ENCODE measurements at regions not wholly inside any gene's neighbourhood (a gene's known extent, or its start where the extent isn't known, plus 50 kb on each side); places are given as distances from the start of the nearest gene placed in this dataset.
A peak's percentile ranks its signal among the peaks of the same experiment; 100 is the strongest.

DNA sequence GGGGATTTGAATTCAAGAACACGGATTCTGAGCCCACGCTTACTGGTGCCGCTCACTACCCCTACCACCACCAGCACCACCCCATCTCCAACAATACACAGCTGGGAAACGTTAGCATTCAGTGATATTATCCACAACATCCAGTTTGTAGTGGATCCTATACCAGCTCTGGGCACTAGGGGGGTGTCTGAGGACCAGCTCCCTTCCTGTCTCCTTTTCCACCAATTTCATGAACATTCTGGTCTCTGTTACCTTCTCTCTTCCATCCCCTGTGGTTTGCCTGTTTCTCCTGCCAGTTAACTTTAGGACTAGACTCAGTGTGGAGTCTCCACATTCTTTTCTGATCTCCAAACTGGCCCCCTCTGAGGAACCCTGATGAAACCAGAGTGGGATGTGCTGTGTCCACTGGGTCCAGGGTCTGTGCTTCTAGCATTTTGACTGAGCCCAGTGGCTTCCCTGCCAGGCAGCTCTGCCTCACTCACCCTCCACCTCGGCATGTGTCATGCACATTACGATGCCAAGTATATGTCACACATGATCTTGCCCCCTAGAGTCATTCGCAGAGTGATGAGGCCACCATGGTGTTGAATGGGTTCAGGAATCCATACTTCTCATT, 187.0 kb upstream of the CDH13 start:
- in situ Hi-C loops (cut with MboI; ENCODE audit: low pct_unique_long_range_greater_than_20kb in 2 of 9, low sequenced_read_pairs in 9 of 9, unreplicated experiment in 9 of 9), result no loop called here
- Histone ChIP-seq H3K4me3 (no peak overlapping the region), H3K4me1 (replicated peaks in 1 of 2) (peaks cover 0 to 9% of the 10 kb centered on the region in 2 donors), H3K27ac (no peak overlapping the region)
- ATAC-seq (replicated peaks in 6 of 8), result peak in 5 of 8 experiments; percentile 19 to 77 (median 65)
- WGBS, 10 experiments, result 17 to 100% (median 73%) methylated on average over 1 to 6 of the region's 7 CpGs; no CpG with 5 or more reads in 3 of the 10 experiments

DNA sequence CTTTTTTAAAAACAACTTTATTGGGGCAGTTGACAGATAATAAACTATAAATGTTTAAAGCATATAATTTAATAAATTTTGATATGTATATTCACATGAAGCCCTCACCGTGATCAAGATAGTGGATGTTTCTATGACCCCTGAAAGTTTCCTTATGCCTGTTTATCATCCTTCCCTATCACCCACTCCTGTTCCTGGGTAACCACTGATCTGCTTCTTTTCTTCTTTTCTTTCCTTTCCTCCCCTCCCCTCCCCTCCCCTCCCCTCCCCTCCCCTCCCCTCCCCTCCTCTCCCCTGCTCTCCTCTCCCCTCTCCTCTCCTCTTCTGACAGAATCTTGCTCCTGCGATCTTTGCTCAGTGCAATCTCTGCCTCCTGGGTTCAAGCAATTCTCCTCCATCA, 193.7 kb upstream of the CDH13 start:
- no peak overlapping the region for H3K27ac ChIP-seq
- no peak overlapping the region for H3K4me3 ChIP-seq
- WGBS, 10 experiments, result 100% methylated on average over 1 of the region's 2 CpGs; no CpG with 5 or more reads in 9 of the 10 experiments
- no peaks in the 10 kb centered on the region for H3K4me1 ChIP-seq (replicated peaks in 1 of 2)
- in situ Hi-C loops (cut with MboI; ENCODE audit: low pct_unique_long_range_greater_than_20kb in 2 of 9, low sequenced_read_pairs in 9 of 9, unreplicated experiment in 9 of 9), result no loop called here
- ATAC-seq (replicated peaks in 6 of 8), result no peak

- 0 to 100% (median 61%) methylated on average over 1 to 7 of the region's 8 CpGs for WGBS, 10 experiments
- in situ Hi-C loops (cut with MboI; ENCODE audit: low pct_unique_long_range_greater_than_20kb in 2 of 9, low sequenced_read_pairs in 9 of 9, unreplicated experiment in 9 of 9), result no loop called here
- Histone ChIP-seq H3K4me1 (replicated peaks in 1 of 2) (no peaks in the 10 kb centered on the region), H3K27ac (no peak overlapping the region), H3K4me3 (no peak overlapping the region)
- ATAC-seq (replicated peaks in 6 of 8), result peak; percentile 39 to 99 (median 94)
These were observed 194.5 kb upstream of the CDH13 start for GRCh38 chr16:82432261-82432660.

- Histone ChIP-seq H3K4me3 (no peak overlapping the region), H3K4me1 (replicated peaks in 1 of 2) (no peaks in the 10 kb centered on the region), H3K27ac (no peak overlapping the region)
- in situ Hi-C loops (cut with MboI; ENCODE audit: low pct_unique_long_range_greater_than_20kb in 2 of 9, low sequenced_read_pairs in 9 of 9, unreplicated experiment in 9 of 9), result no loop called here
- WGBS, 10 experiments, result 0 to 78% (median 60%) methylated on average over 1 to 4 of the region's 4 CpGs; no CpG with 5 or more reads in 1 of the 10 experiments
- ATAC-seq (replicated peaks in 6 of 8), result peak in 5 of 8 experiments; percentile 82 to 88 (median 86)
These were observed 201.1 kb upstream of the CDH13 start for GRCh38 chr16:82425661-82426060.

DNA sequence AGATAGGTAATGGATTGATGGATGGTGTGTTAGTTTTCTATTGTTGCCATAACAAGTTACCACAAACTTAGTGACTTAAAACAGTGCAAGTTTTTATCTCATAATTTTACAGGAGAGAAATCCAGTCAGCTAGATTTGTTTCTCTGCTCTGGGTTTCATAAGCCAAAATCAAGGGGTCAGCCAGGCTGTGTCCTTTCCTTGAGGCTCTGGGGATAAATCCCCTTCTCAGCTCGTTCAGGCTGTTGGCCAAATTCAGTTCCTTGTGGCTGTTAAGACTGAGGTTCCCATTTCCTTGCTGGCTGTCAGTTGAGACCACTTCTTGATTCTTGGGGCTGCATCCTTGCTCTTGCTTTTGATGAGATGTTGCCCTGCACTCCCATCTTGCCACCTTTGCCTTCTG, 204.9 kb upstream of the CDH13 start:
- no peak overlapping the region for H3K27ac ChIP-seq
- no peak overlapping the region for H3K4me3 ChIP-seq
- WGBS, 10 experiments, result 0 to 100% (median 50%) methylated on average over 1 of the region's 1 CpG; no CpG with 5 or more reads in 3 of the 10 experiments
- in situ Hi-C loops (cut with MboI; ENCODE audit: low pct_unique_long_range_greater_than_20kb in 2 of 9, low sequenced_read_pairs in 9 of 9, unreplicated experiment in 9 of 9), result no loop called here
- peaks cover 0 to 5% of the 10 kb centered on the region in 2 donors for H3K4me1 ChIP-seq (replicated peaks in 1 of 2)
- ATAC-seq (replicated peaks in 6 of 8), result no peak

- no peak overlapping the region for H3K4me3 ChIP-seq
- H3K27ac ChIP-seq, result no peak overlapping the region
- H3K4me1 ChIP-seq (replicated peaks in 1 of 2), result peaks cover 0 to 5% of the 10 kb centered on the region in 2 donors
- peak in 3 of 8 experiments; percentile 27 to 64 (median 54) for ATAC-seq (replicated peaks in 6 of 8)
- in situ Hi-C loops (cut with MboI; ENCODE audit: low pct_unique_long_range_greater_than_20kb in 2 of 9, low sequenced_read_pairs in 9 of 9, unreplicated experiment in 9 of 9), result no loop called here
- 37 to 100% (median 86%) methylated on average over 1 to 4 of the region's 5 CpGs; no CpG with 5 or more reads in 1 of the 10 experiments for WGBS, 10 experiments
These were observed 207.4 kb upstream of the CDH13 start for GRCh38 chr16:82419332-82419731.

DNA sequence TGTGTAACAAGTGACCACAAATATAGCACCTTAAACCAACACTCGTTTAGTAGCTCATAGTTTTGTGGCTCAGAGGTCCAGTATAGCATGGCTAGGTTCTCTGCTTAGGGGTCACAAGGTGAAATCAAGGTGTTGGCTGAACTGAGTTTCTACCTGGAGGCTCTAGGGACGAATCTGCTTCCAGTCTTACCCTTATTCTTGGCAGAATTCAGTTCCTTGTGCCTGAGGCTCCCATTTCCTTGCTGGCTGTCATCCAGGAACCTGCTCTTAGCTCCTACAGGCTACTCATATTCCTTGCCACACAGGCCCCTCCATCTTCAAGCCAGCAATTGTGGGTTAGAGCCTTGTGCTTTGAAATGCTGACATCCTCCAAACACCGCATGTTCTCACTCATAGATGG, 212.3 kb upstream of the CDH13 start:
- no peak overlapping the region for H3K27ac ChIP-seq
- no peak for ATAC-seq (replicated peaks in 6 of 8)
- 0 to 83% (median 40%) methylated on average over 1 to 2 of the region's 3 CpGs; no CpG with 5 or more reads in 3 of the 10 experiments for WGBS, 10 experiments
- H3K4me3 ChIP-seq, result no peak overlapping the region
- H3K4me1 ChIP-seq (replicated peaks in 1 of 2), result peaks cover 0 to 5% of the 10 kb centered on the region in 2 donors
- in situ Hi-C loops (cut with MboI; ENCODE audit: low pct_unique_long_range_greater_than_20kb in 2 of 9, low sequenced_read_pairs in 9 of 9, unreplicated experiment in 9 of 9), result no loop called here

DNA sequence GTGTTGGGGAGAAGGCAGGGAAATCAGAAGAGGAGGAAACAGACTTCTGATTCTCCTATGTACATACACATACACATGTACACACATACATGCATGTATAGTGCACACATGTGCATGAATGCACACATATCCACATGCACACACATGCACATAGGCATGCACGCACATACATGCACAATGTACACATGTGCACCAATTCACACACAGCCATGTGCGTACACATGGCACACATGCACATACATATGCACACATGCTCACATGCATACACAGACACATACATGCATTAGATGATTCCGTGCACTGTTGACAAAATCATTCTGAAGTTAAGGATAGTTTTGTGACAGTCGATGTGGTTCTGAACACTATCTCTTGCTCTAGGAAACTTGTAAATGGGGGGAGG, 214.0 kb upstream of the CDH13 start:
- ATAC-seq (replicated peaks in 6 of 8), result no peak
- peaks cover 0 to 5% of the 10 kb centered on the region in 2 donors for H3K4me1 ChIP-seq (replicated peaks in 1 of 2)
- in situ Hi-C loops (cut with MboI; ENCODE audit: low pct_unique_long_range_greater_than_20kb in 2 of 9, low sequenced_read_pairs in 9 of 9, unreplicated experiment in 9 of 9), result no loop called here
- WGBS, 10 experiments, result 38 to 100% (median 80%) methylated on average over 2 to 4 of the region's 4 CpGs; no CpG with 5 or more reads in 3 of the 10 experiments
- no peak overlapping the region for H3K27ac ChIP-seq
- H3K4me3 ChIP-seq, result no peak overlapping the region

GRCh38 chr16:82405736-82406135, 221.0 kb upstream of the CDH13 start:
- in situ Hi-C loops (cut with MboI; ENCODE audit: low pct_unique_long_range_greater_than_20kb in 2 of 9, low sequenced_read_pairs in 9 of 9, unreplicated experiment in 9 of 9), result no loop called here
- Histone ChIP-seq H3K27ac (no peak overlapping the region), H3K4me3 (no peak overlapping the region), H3K4me1 (replicated peaks in 1 of 2) (peaks cover 0 to 3% of the 10 kb centered on the region in 2 donors)
- WGBS, 10 experiments, result 0 to 67% (median 22%) methylated on average over 1 to 5 of the region's 6 CpGs; no CpG with 5 or more reads in 1 of the 10 experiments
- peak in 5 of 8 experiments; percentile 23 to 73 (median 51) for ATAC-seq (replicated peaks in 6 of 8)

DNA sequence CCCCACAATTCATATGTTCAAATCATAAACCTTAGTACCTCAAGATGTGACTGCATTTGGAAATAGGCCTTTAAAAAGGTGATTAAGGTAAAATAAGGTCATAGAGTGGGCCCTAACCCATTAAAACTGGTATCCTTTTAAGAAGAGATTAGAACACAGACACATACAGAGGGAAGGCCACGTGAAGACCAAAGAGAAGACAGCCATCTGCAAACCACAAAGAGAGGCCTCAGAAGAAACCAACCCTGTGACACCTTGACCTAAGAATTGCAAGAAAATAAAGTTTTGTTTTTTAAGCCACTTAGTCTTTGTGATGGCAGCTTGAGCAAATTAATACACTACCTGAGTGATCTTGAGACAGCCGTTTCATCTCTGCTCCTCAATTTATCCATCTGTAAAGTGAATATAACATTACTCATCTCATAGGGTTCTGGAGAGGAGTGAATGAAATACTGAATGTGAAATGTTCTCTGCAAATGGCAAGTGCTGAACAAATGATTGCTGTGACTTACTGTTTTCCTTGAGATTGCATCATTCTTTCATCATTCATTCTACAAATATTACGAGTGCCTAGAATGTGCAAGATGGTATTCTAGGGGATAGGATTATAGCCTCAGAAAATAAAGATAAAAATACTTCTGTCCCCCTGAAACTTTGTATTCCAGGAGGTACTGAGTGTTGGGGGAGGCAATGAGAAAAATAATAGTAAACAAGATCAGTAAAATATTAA, 222.0 kb upstream of the CDH13 start:
- WGBS, 10 experiments, result 0 to 100% (median 82%) methylated on average over 1 to 3 of the region's 3 CpGs
- Histone ChIP-seq H3K4me1 (replicated peaks in 1 of 2) (peaks cover 6 to 10% of the 10 kb centered on the region in 2 donors), H3K4me3 (no peak overlapping the region), H3K27ac (no peak overlapping the region)
- ATAC-seq (replicated peaks in 6 of 8), result no peak
- in situ Hi-C loops (cut with MboI; ENCODE audit: low pct_unique_long_range_greater_than_20kb in 2 of 9, low sequenced_read_pairs in 9 of 9, unreplicated experiment in 9 of 9), result no loop called here

DNA sequence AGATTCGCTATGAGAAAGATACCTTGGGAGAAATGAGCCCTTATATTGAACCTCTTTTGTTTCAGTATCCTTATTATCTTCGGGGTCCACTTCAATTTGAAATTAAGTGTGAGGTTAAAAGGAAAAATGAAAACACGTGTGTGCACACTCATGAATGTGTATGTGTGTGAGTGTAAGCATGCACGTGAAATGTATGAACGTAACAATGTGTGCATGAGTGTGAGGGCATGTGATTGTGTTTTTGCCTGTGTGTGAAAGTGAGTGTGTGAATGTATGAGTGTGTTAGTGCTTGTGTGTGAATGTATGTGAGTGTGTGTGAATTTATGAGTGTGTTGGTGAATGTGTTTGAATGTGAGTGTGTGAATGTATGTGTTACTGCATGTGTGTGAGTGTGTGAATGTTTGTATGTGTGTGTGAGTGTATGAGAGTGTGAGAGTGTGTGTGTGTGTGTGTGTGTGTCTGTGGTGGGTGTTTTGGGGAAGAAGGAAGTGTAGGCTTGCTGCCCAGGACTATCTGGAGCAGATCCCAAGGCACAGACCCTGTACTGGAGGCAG, 224.0 kb upstream of the CDH13 start:
- 8 to 100% (median 63%) methylated on average over 2 to 5 of the region's 5 CpGs; no CpG with 5 or more reads in 4 of the 10 experiments for WGBS, 10 experiments
- ATAC-seq (replicated peaks in 6 of 8), result no peak
- in situ Hi-C loops (cut with MboI; ENCODE audit: low pct_unique_long_range_greater_than_20kb in 2 of 9, low sequenced_read_pairs in 9 of 9, unreplicated experiment in 9 of 9), result no loop called here
- Histone ChIP-seq H3K4me3 (no peak overlapping the region), H3K27ac (no peak overlapping the region), H3K4me1 (replicated peaks in 1 of 2) (peaks cover 8 to 10% of the 10 kb centered on the region in 2 donors)

- ATAC-seq (replicated peaks in 6 of 8), result peak in 6 of 8 experiments; percentile 39 to 80 (median 68)
- Histone ChIP-seq H3K4me1 (replicated peaks in 1 of 2) (peaks cover 7 to 8% of the 10 kb centered on the region in 2 donors), H3K4me3 (no peak overlapping the region), H3K27ac (no peak overlapping the region)
- in situ Hi-C loops (cut with MboI; ENCODE audit: low pct_unique_long_range_greater_than_20kb in 2 of 9, low sequenced_read_pairs in 9 of 9, unreplicated experiment in 9 of 9), result no loop called here
- WGBS, 10 experiments, result 0 to 59% (median 21%) methylated on average over 1 to 7 of the region's 8 CpGs
These were observed 226.7 kb upstream of the CDH13 start for GRCh38 chr16:82400046-82400445.

DNA sequence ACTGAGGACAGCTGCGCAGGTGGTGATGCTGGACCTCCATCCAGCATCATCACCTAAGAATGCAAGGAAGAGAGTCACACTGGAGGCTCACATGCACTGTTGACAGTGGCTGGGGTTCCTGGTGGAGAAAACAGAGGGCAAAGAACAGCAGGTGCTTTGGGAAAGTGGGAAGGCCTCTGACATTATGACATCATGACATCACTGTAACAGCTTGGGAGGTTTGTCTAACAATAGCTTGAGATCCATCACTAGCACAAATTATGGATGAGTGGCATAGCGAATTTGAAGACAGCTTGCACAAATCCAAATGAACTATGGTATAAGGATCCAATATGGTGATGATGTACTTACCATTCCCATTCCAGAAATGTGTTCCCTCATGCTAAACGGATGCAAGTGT, 226.5 kb upstream of the MPHOSPH6 start:
- no peak for ATAC-seq (replicated peaks in 6 of 8)
- peaks cover 7 to 8% of the 10 kb centered on the region in 2 donors for H3K4me1 ChIP-seq (replicated peaks in 1 of 2)
- no peak overlapping the region for H3K27ac ChIP-seq
- 0 to 100% (median 38%) methylated on average over 1 to 2 of the region's 3 CpGs; no CpG with 5 or more reads in 4 of the 10 experiments for WGBS, 10 experiments
- in situ Hi-C loops (cut with MboI; ENCODE audit: low pct_unique_long_range_greater_than_20kb in 2 of 9, low sequenced_read_pairs in 9 of 9, unreplicated experiment in 9 of 9), result no loop called here
- no peak overlapping the region for H3K4me3 ChIP-seq

All from motor neuron (in vitro differentiated cells).